Gastrocnemius medialis (tissue), 4 donors: ENCODE measurements at regions not wholly inside any gene's neighbourhood (a gene's known extent, or its start where the extent isn't known, plus 50 kb on each side); places are given as distances from the start of the nearest gene placed in this dataset.

ENCODE experiments used
- ATAC-seq, 2 donors: fragments of 150-250 bp; one replicate each; pipeline ENCODE4 v1.9.1; 2016
- DNase-seq, 2 donors: peaks; one replicate each; pipeline ENCODE4 v3.0.0-alpha.2; 2019
- H3K27ac ChIP-seq, 4 donors: fragments of 200-600 bp; sonication (generic); 1 replicate in 1 of 4; 2 replicates in 3 of 4; pipeline ENCODE4 v1.5.1; 2016 to 2018; ENCODE audit warnings: mild to moderate bottlenecking in 2 of 4, moderate library complexity in 1 of 4
- H3K27me3 ChIP-seq, 3 donors: fragments of 200-600 bp; sonication (generic) in 2 of 3; 1 replicate in 1 of 3; 2 replicates in 2 of 3; pipeline versions ENCODE4 v1.5.1 to v1.6.0; 2016 to 2019; ENCODE audit warnings: mild to moderate bottlenecking in 1 of 3, moderate library complexity in 1 of 3
- H3K36me3 ChIP-seq, 2 donors: fragments of 200-600 bp; sonication (generic) in 1 of 2; one replicate each; pipeline ENCODE4 v1.5.1; 2017 to 2018
- H3K4me1 ChIP-seq, 2 donors: fragments of 200-600 bp; sonication (generic) in 1 of 2; one replicate each; pipeline ENCODE4 v1.5.1; 2016 to 2017; ENCODE audit warnings: mild to moderate bottlenecking in 2 of 2
- H3K4me3 ChIP-seq, 4 donors: fragments of 200-600 bp; sonication (generic) in 3 of 4; 1 replicate in 1 of 4; 2 replicates in 3 of 4; pipeline ENCODE4 v1.5.1; 2016 to 2019; ENCODE audit warnings: mild to moderate bottlenecking in 2 of 4
- H3K9me3 ChIP-seq, 3 donors: fragments of 200-600 bp; sonication (generic) in 2 of 3; 1 replicate in 1 of 3; 2 replicates in 2 of 3; pipeline ENCODE4 v1.5.1; 2016 to 2019
- POLR2A ChIP-seq, 2 donors: fragments of 450-650 bp; IDR thresholded peaks; one replicate each; pipeline ENCODE4 v1.6.1; 2017; ENCODE audit warnings: antibody characterized with exemption in 2 of 2, mild to moderate bottlenecking in 2 of 2, moderate library complexity in 2 of 2
- in situ Hi-C, 4 donors: fragments of 200-750 bp; cut with MboI; loops; one replicate each; pipeline versions ENCODE4 v1.15.0 to v1.8.0; 2017; ENCODE audit warnings: low sequenced_read_pairs in 4 of 4
- intact Hi-C: fragments of 100-400 bp; cut with DNase I; formaldehyde crosslinking; loops from one replicate; pipeline ENCODE4 v1.15.1; 2023; ENCODE audit warnings: low total_unique reads
- TF ChIP-seq, protein P1 (sequence below), 5 experiments: fragments of 450-650 bp in 3 of 5; fragments of 200-600 bp in 2 of 5; sonication (generic) in 2 of 5; IDR thresholded peaks in 4 of 5; conservative IDR thresholded peaks in 1 of 5; 1 replicate in 4 of 5; 2 replicates in 1 of 5; pipeline ENCODE4 v1.5.1; 2016 to 2019; ENCODE audit warnings: antibody characterized with exemption in 5 of 5, mild to moderate bottlenecking in 3 of 5, moderate library complexity in 3 of 5

- Histone ChIP-seq H3K27ac (no peak overlapping the region), H3K36me3 (no peaks in the 10 kb centered on the region), H3K4me1 (no peaks in the 10 kb centered on the region), H3K9me3 (peaks cover 0 to 2% (median 0%) of the 10 kb centered on the region in 3 donors), H3K27me3 (no peaks in the 10 kb centered on the region), H3K4me3 (no peak overlapping the region)
- in situ Hi-C loops (no loop called here), intact Hi-C loops (no loop called here)
- DNase-seq (no peak), ATAC-seq (no peak)
- TF ChIP-seq POLR2A (IDR thresholded peaks at IDR 0.05): no peak
- TF ChIP-seq, protein P1, sequence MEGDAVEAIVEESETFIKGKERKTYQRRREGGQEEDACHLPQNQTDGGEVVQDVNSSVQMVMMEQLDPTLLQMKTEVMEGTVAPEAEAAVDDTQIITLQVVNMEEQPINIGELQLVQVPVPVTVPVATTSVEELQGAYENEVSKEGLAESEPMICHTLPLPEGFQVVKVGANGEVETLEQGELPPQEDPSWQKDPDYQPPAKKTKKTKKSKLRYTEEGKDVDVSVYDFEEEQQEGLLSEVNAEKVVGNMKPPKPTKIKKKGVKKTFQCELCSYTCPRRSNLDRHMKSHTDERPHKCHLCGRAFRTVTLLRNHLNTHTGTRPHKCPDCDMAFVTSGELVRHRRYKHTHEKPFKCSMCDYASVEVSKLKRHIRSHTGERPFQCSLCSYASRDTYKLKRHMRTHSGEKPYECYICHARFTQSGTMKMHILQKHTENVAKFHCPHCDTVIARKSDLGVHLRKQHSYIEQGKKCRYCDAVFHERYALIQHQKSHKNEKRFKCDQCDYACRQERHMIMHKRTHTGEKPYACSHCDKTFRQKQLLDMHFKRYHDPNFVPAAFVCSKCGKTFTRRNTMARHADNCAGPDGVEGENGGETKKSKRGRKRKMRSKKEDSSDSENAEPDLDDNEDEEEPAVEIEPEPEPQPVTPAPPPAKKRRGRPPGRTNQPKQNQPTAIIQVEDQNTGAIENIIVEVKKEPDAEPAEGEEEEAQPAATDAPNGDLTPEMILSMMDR (IDR thresholded peaks at IDR 0.05 in 4 of 5, conservative IDR thresholded peaks at IDR 0.05 in 1 of 5): no peak
These were observed 326.8 kb downstream of the CCER1 start for GRCh38 chr12:90628213-90628612.

DNA sequence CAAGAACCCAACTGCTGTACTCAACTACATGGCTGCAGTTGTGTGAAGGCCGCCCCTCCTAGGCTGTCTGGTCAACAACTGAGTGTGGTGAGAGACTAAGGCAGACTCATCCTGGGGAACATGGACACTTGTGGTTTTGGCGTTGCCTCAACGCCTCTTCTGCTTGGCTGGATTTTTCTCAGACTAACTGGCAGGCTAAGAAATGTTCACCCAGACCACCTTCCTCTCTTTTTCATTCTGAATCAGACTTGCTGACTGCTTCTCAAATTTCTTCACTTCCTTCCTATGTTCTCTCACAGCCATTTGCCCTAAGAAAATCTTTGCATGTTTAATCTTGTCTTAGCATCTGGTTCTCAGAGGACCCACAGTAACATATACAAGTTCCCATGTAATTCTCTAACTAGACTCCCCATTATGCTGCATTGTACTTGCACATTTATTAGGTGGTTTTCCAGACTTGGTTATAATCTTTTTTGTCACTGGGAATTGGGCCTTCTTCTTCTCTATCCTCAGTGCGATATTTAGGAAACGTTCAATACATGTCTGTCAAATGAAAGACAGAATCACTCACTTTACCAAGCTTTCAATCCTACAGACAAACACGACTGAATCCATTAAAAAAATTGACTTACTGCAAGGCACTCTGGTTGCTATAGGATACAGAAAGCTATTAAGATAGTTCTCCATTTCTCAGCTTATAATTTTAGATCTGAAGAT lies 327.6 kb downstream of the CCER1 start:
- TF ChIP-seq, protein P1 (IDR thresholded peaks at IDR 0.05 in 4 of 5, conservative IDR thresholded peaks at IDR 0.05 in 1 of 5): no peak
- TF ChIP-seq POLR2A (IDR thresholded peaks at IDR 0.05): no peak
- intact Hi-C loops (no loop called here), in situ Hi-C loops (no loop called here)
- Histone ChIP-seq H3K9me3 (peaks cover 0 to 2% (median 0%) of the 10 kb centered on the region in 3 donors), H3K36me3 (no peaks in the 10 kb centered on the region), H3K4me1 (no peaks in the 10 kb centered on the region), H3K27me3 (no peaks in the 10 kb centered on the region), H3K27ac (no peak overlapping the region), H3K4me3 (no peak overlapping the region)
- DNase-seq: no peak
- ATAC-seq: no peak

DNA sequence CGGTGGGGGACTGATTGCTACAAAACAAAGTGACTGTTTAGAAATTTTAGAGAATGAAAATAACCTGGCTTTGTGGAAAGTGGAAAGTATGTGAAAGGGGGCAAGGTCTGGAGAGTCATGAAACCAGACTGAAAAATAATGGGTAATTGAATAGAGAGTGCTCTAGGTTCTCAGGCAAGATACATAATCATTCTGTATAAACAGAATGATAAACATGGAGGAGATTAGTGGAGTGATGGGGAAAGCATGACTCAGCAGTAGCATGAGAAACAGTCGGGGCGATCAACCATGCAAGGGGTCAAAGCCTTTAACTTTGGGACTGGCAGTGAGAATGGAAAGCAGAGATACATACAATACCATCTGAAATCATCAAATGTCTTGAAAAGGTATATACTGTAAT lies 332.5 kb downstream of the CCER1 start:
- H3K27me3 ChIP-seq: no peaks in the 10 kb centered on the region
- H3K36me3 ChIP-seq: no peaks in the 10 kb centered on the region
- H3K4me1 ChIP-seq: no peaks in the 10 kb centered on the region
- DNase-seq: no peak
- no peak overlapping the region for H3K27ac ChIP-seq
- no peaks in the 10 kb centered on the region for H3K9me3 ChIP-seq
- in situ Hi-C loops (no loop called here), intact Hi-C loops (no loop called here)
- H3K4me3 ChIP-seq: no peak overlapping the region
- ATAC-seq: no peak
- TF ChIP-seq, protein P1 (IDR thresholded peaks at IDR 0.05 in 4 of 5, conservative IDR thresholded peaks at IDR 0.05 in 1 of 5): no peak
- TF ChIP-seq POLR2A (IDR thresholded peaks at IDR 0.05): no peak

DNA sequence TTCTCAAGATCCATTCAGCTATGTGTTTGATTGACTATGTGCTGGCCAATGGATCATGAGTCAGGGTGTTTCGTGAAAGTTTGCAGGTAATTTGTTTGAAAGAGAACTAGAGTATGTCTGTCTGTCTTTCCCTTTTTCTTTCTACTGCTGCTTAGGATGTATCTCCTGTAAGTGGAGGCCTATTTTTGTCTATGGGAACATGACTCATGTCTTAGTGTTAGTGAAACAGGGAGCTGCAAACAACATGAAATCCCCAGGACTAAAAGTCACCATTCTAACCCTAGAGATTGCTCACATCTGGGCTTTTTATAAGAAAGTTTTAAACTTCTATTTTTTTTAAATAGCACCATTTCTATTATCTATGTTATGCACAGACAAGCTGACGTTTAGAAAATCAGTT lies 333.0 kb downstream of the CCER1 start:
- in situ Hi-C loops (no loop called here), intact Hi-C loops (no loop called here)
- TF ChIP-seq POLR2A (IDR thresholded peaks at IDR 0.05): no peak
- TF ChIP-seq, protein P1 (IDR thresholded peaks at IDR 0.05 in 4 of 5, conservative IDR thresholded peaks at IDR 0.05 in 1 of 5): no peak
- no peak overlapping the region for H3K4me3 ChIP-seq
- H3K27ac ChIP-seq: no peak overlapping the region
- H3K4me1 ChIP-seq: no peaks in the 10 kb centered on the region
- H3K27me3 ChIP-seq: no peaks in the 10 kb centered on the region
- ATAC-seq (no peak), DNase-seq (no peak)
- H3K9me3 ChIP-seq: no peaks in the 10 kb centered on the region
- H3K36me3 ChIP-seq: no peaks in the 10 kb centered on the region

DNA sequence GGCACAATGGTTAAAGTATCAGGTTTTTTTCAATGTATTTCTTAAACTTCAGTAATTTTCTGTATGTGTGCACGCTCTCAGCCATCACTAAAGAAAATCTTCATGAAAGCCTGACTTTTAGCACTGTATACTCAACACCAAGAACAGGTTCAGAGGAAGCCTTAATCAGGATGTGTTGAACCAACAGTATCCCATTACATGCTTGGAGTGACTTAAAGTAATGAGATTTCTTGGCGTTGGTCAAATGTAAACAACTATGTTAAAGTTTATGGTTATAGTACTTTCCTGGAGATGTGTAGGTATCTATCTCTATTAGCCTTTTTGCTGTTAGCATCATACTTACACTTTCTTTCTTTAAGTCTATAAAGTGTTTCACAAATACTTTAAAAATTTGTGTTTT lies 335.0 kb downstream of the CCER1 start:
- Histone ChIP-seq H3K27ac (no peak overlapping the region), H3K27me3 (no peaks in the 10 kb centered on the region), H3K4me3 (no peak overlapping the region), H3K36me3 (no peaks in the 10 kb centered on the region), H3K9me3 (no peaks in the 10 kb centered on the region), H3K4me1 (no peaks in the 10 kb centered on the region)
- in situ Hi-C loops (no loop called here), intact Hi-C loops (no loop called here)
- no peak for ATAC-seq
- DNase-seq: no peak
- TF ChIP-seq POLR2A (IDR thresholded peaks at IDR 0.05): no peak
- TF ChIP-seq, protein P1 (IDR thresholded peaks at IDR 0.05 in 4 of 5, conservative IDR thresholded peaks at IDR 0.05 in 1 of 5): no peak
